Retina (tissue), 1 donor: ENCODE measurements at regions not wholly inside any gene's neighbourhood (a gene's known extent, or its start where the extent isn't known, plus 50 kb on each side); places are given as distances from the start of the nearest gene placed in this dataset.
"Not testable (repeated sequence)": the region's sequence is repeated elsewhere in the genome, so short reads cannot be mapped to it uniquely, and the experiment has no call there.

ENCODE experiments used
- DNase-seq: peaks from one replicate; pipeline ENCODE4 v3.0.0-alpha.2; 2016

GRCh38 chr5:177664737-177665136, 64.8 kb downstream of the B4GALT7 start:
- DNase-seq = not testable (repeated sequence)

- not testable (repeated sequence) for DNase-seq
Measured at GRCh38 chr5:177665172-177665571, 65.2 kb downstream of the B4GALT7 start.

GRCh38 chr5:177665960-177666359, 66.0 kb downstream of the B4GALT7 start:
- DNase-seq = not testable (repeated sequence)

GRCh38 chr5:177671035-177671754, 71.3 kb downstream of the B4GALT7 start:
- DNase-seq = not testable (repeated sequence)

GRCh38 chr5:177671755-177672690, 72.1 kb downstream of the B4GALT7 start:
- DNase-seq = peak; percentile 67
